Liver (tissue), 3 donors: ENCODE measurements at regions not wholly inside any gene's neighbourhood (a gene's known extent, or its start where the extent isn't known, plus 50 kb on each side); places are given as distances from the start of the nearest gene placed in this dataset.

Experiments
- CTCF ChIP-seq: fragments of 150-350 bp; IDR thresholded peaks from 2 replicates; pipeline ENCODE4 v1.5.1; 2017; ENCODE audit warnings: improper control_type of control experiment, low read depth, low read length; ENCODE audit not compliant: missing input control
- FOXA1 ChIP-seq: IDR thresholded peaks from 2 replicates; pipeline ENCODE4 v1.6.1; 2016; ENCODE audit warnings: antibody characterized with exemption
- HNF4A ChIP-seq, 2 donors: conservative IDR thresholded peaks; 2 replicates each; pipeline ENCODE4 v1.6.1; 2016; ENCODE audit warnings: antibody characterized with exemption in 2 of 2, mild to moderate bottlenecking in 2 of 2
- JUND ChIP-seq, 2 donors: IDR thresholded peaks; 2 replicates each; pipeline ENCODE4 v1.6.1; 2016; ENCODE audit warnings: antibody characterized with exemption in 2 of 2
- MAX ChIP-seq: IDR thresholded peaks from 2 replicates; pipeline ENCODE4 v1.6.1; 2016; ENCODE audit warnings: antibody characterized with exemption
- REST ChIP-seq: IDR thresholded peaks from 2 replicates; pipeline ENCODE4 v1.6.1; 2016; ENCODE audit warnings: antibody characterized with exemption, mild to moderate bottlenecking
- SP1 ChIP-seq: IDR thresholded peaks from 2 replicates; pipeline ENCODE4 v1.6.1; 2018; ENCODE audit warnings: antibody characterized with exemption, mild to moderate bottlenecking
- TAF1 ChIP-seq: conservative IDR thresholded peaks from 2 replicates; pipeline ENCODE4 v1.6.1; 2016; ENCODE audit warnings: antibody characterized with exemption, mild to moderate bottlenecking
- ZBTB33 ChIP-seq: IDR thresholded peaks from 2 replicates; pipeline ENCODE4 v1.6.1; 2016; ENCODE audit warnings: antibody characterized with exemption
- donor health status: healthy.
- donor health status: healthy.

- TF ChIP-seq FOXA1 (no peak), TAF1 (no peak), ZBTB33 (no peak), CTCF (no peak), SP1 (no peak), REST (no peak), HNF4A (conservative IDR thresholded peaks at IDR 0.05) (no peak), JUND (IDR thresholded peaks at IDR 0.05) (no peak), MAX (no peak)
Observed at GRCh38 chr2:51483720-51484119, 451.8 kb upstream of the NRXN1 start.
